Fibroblast of peridontal ligament (primary cell): ENCODE measurements at regions not wholly inside any gene's neighbourhood (a gene's known extent, or its start where the extent isn't known, plus 50 kb on each side); places are given as distances from the start of the nearest gene placed in this dataset.

Source experiments
- DNase-seq: peaks from one replicate; pipeline ENCODE4 v3.0.0-alpha.2; 2010; ENCODE audit errors: extremely low read depth

- no peak for DNase-seq
These were observed 1178.7 kb upstream of the GBE1 start for GRCh38 chr3:82940124-82940523.

GRCh38 chr3:82939491-82940097, 1178.1 kb upstream of the GBE1 start:
- DNase-seq = no peak

GRCh38 chr3:82938821-82939328, 1177.4 kb upstream of the GBE1 start:
- no peak for DNase-seq

GRCh38 chr3:82927309-82928253, 1166.1 kb upstream of the GBE1 start:
- DNase-seq = no peak

- no peak for DNase-seq
These were observed 1129.6 kb upstream of the GBE1 start for GRCh38 chr3:82891028-82891427.

- no peak for DNase-seq
These were observed 1121.6 kb upstream of the GBE1 start for GRCh38 chr3:82883072-82883471.

GRCh38 chr3:82875401-82875800, 1114.0 kb upstream of the GBE1 start:
- DNase-seq = no peak

- no peak for DNase-seq
These were observed 1078.4 kb upstream of the GBE1 start for GRCh38 chr3:82839871-82840270.

GRCh38 chr3:82834098-82834497, 1072.7 kb upstream of the GBE1 start:
- no peak for DNase-seq

- DNase-seq = no peak
These were observed 1063.0 kb upstream of the GBE1 start for GRCh38 chr3:82824491-82824890.

- DNase-seq = no peak
These were observed 1054.6 kb upstream of the GBE1 start for GRCh38 chr3:82816086-82816485.

GRCh38 chr3:82815417-82816058, 1054.1 kb upstream of the GBE1 start:
- DNase-seq = no peak

GRCh38 chr3:82814660-82815059, 1053.2 kb upstream of the GBE1 start:
- no peak for DNase-seq

GRCh38 chr3:82807781-82808180, 1046.3 kb upstream of the GBE1 start:
- no peak for DNase-seq

- no peak for DNase-seq
These were observed 1041.1 kb upstream of the GBE1 start for GRCh38 chr3:82802501-82802900.

GRCh38 chr3:82800248-82800647, 1038.8 kb upstream of the GBE1 start:
- DNase-seq = no peak

GRCh38 chr3:82796765-82797164, 1035.3 kb upstream of the GBE1 start:
- DNase-seq = no peak

- DNase-seq = no peak
These were observed 1029.8 kb upstream of the GBE1 start for GRCh38 chr3:82791241-82791640.

GRCh38 chr3:82790307-82791097, 1029.1 kb upstream of the GBE1 start:
- DNase-seq = no peak

GRCh38 chr3:82783194-82783593, 1021.7 kb upstream of the GBE1 start:
- DNase-seq = no peak

- DNase-seq = no peak
These were observed 1011.8 kb upstream of the GBE1 start for GRCh38 chr3:82773207-82773606.

GRCh38 chr3:82764521-82764920, 1003.1 kb upstream of the GBE1 start:
- DNase-seq = no peak
